AG09309 (cell line): ENCODE measurements at regions not wholly inside any gene's neighbourhood (a gene's known extent, or its start where the extent isn't known, plus 50 kb on each side); places are given as distances from the start of the nearest gene placed in this dataset.

ENCODE experiments used
- DNase-seq: peaks from one replicate; pipeline ENCODE4 v3.0.0-alpha.2; 2010; ENCODE audit warnings: low read depth
- H3K4me3 ChIP-seq: 2 replicates; pipeline ENCODE4 v1.5.1; 2011; ENCODE audit warnings: mild to moderate bottlenecking, low read depth, low read length, moderate library complexity; ENCODE audit not compliant: control insufficient read depth
- CTCF ChIP-seq: IDR thresholded peaks from 2 replicates; pipeline ENCODE4 v1.5.1; 2011; ENCODE audit warnings: mild to moderate bottlenecking, low read depth, low read length, inconsistent platforms; ENCODE audit not compliant: insufficient read depth, control insufficient read depth; ENCODE audit errors: missing control alignments

GRCh38 chr13:99436686-99437416 is 64.4 kb upstream of the TM9SF2 start:
- DNase-seq, result peak; percentile 37
- peak; percentile 100 for TF ChIP-seq CTCF
- H3K4me3 ChIP-seq, result no peak overlapping the region

GRCh38 chr13:99439048-99439447 is 62.2 kb upstream of the TM9SF2 start:
- TF ChIP-seq CTCF, result no peak
- H3K4me3 ChIP-seq, result no peak overlapping the region
- DNase-seq, result no peak

GRCh38 chr13:99439850-99440604 is 61.2 kb upstream of the TM9SF2 start:
- no peak for DNase-seq
- H3K4me3 ChIP-seq, result no peak overlapping the region
- no peak for TF ChIP-seq CTCF

- TF ChIP-seq CTCF, result peak; percentile 91
- DNase-seq, result no peak
- H3K4me3 ChIP-seq, result no peak overlapping the region
These were observed 58.9 kb upstream of the TM9SF2 start for GRCh38 chr13:99442273-99442895.

- DNase-seq, result no peak
- no peak overlapping the region for H3K4me3 ChIP-seq
- no peak for TF ChIP-seq CTCF
These were observed 55.0 kb upstream of the TM9SF2 start for GRCh38 chr13:99446242-99446641.

- no peak for TF ChIP-seq CTCF
- no peak for DNase-seq
- H3K4me3 ChIP-seq, result no peak overlapping the region
These were observed 52.7 kb upstream of the TM9SF2 start for GRCh38 chr13:99448546-99448945.
